SK-N-SH (cell line): ENCODE measurements at regions not wholly inside any gene's neighbourhood (a gene's known extent, or its start where the extent isn't known, plus 50 kb on each side); places are given as distances from the start of the nearest gene placed in this dataset.

ENCODE experiments used
- CTCF ChIA-PET: fragments of 300-600, 350-600 bp; formaldehyde crosslinking; extraction: SDS; loops from one replicate; lab custom pipeline; 2021; lab: Yijun Ruan, JAX
- POLR2A ChIA-PET: fragments of 350-600 bp; sonication (Branson Sonifier 250); formaldehyde crosslinking; extraction: SDS; loops from one replicate; lab custom pipeline; 2020; ENCODE audit warnings: antibody characterized with exemption, inconsistent platforms; lab: Yijun Ruan, JAX
- DNase-seq: peaks from one replicate; pipeline ENCODE4 v3.0.0; 2012
- H2AFZ ChIP-seq: fragments of 200-600 bp; sonication (generic); 2 replicates; pipeline ENCODE4 v1.8.1; 2016; ENCODE audit warnings: antibody characterized with exemption, mild to moderate bottlenecking, low read depth
- H3F3A ChIP-seq: fragments of 200-600 bp; sonication (generic); replicated peaks from 2 replicates; pipeline ENCODE3; 2016; ENCODE audit warnings: antibody characterized with exemption, mild to moderate bottlenecking; ENCODE audit not compliant: insufficient read depth
- H3K27ac ChIP-seq, 2 experiments: fragments of 200-500 bp in 1 of 2; fragments of 200-600 bp in 1 of 2; sonication (Bioruptor generic) in 1 of 2; sonication (generic), shearing (Covaris generic) in 1 of 2; 2 replicates each; pipeline versions ENCODE4 v1.5.1 to v1.6.1; 2014 to 2016; ENCODE audit warnings: low read depth in 2 of 2, inconsistent platforms in 1 of 2, low read length in 1 of 2, mild to moderate bottlenecking in 1 of 2, mixed read lengths in 1 of 2
- H3K27me3 ChIP-seq: fragments of 200-600 bp; sonication (generic), shearing (Covaris generic); 2 replicates; pipeline ENCODE4 v1.6.1; 2016; ENCODE audit warnings: mixed run types; ENCODE audit not compliant: insufficient read depth
- H3K36me3 ChIP-seq, 2 experiments: fragments of 200-500 bp in 1 of 2; fragments of 200-600 bp in 1 of 2; sonication (Bioruptor generic) in 1 of 2; sonication (generic) in 1 of 2; replicated peaks in 1 of 2; 2 replicates each; pipeline versions ENCODE3 to v1.5.1; 2014 to 2016; ENCODE audit warnings: low read length in 1 of 2, mild to moderate bottlenecking in 1 of 2; ENCODE audit not compliant: insufficient read depth in 2 of 2, control insufficient read depth in 1 of 2
- H3K4me1 ChIP-seq, 2 experiments: fragments of 200-500 bp in 1 of 2; fragments of 200-600 bp in 1 of 2; sonication (Bioruptor generic) in 1 of 2; sonication (generic), shearing (Covaris generic) in 1 of 2; 2 replicates each; pipeline versions ENCODE4 v1.5.1 to v1.6.1; 2014 to 2016; ENCODE audit warnings: low read depth in 1 of 2, low read length in 1 of 2, mixed run types in 1 of 2; ENCODE audit not compliant: insufficient read depth in 2 of 2, control insufficient read depth in 1 of 2
- H3K4me2 ChIP-seq: fragments of 200-600 bp; sonication (generic), shearing (Covaris generic); 2 replicates; pipeline ENCODE4 v1.6.1; 2017; ENCODE audit warnings: mixed run types
- H3K4me3 ChIP-seq, 2 experiments: fragments of 200-500 bp in 1 of 2; fragments of 200-600 bp in 1 of 2; sonication (Bioruptor generic) in 1 of 2; sonication (generic), shearing (Covaris generic) in 1 of 2; 2 replicates each; pipeline versions ENCODE4 v1.5.1 to v1.8.1; 2014 to 2016; ENCODE audit warnings: low read depth in 2 of 2, inconsistent platforms in 1 of 2, low read length in 1 of 2, mild to moderate bottlenecking in 1 of 2, mixed read lengths in 1 of 2, moderate library complexity in 1 of 2
- H3K79me2 ChIP-seq: fragments of 200-600 bp; sonication (generic); 2 replicates; pipeline ENCODE4 v1.8.1; 2017; ENCODE audit warnings: mild to moderate bottlenecking; ENCODE audit not compliant: insufficient read depth
- H3K9ac ChIP-seq: fragments of 200-600 bp; sonication (generic); 2 replicates; pipeline ENCODE4 v1.6.1; 2017; ENCODE audit warnings: mixed run types
- H3K9me2 ChIP-seq: fragments of 200-600 bp; sonication (generic); 2 replicates; pipeline ENCODE4 v1.6.1; 2017; ENCODE audit warnings: mixed run types
- H3K9me3 ChIP-seq: fragments of 200-600 bp; sonication (generic); 2 replicates; pipeline ENCODE4 v1.6.1; 2017; ENCODE audit warnings: mixed run types, mild to moderate bottlenecking, moderate library complexity
- H4K20me1 ChIP-seq: fragments of 200-600 bp; sonication (generic); 2 replicates; pipeline ENCODE4 v1.6.1; 2017; ENCODE audit warnings: mild to moderate bottlenecking, mixed run types; ENCODE audit not compliant: insufficient read depth
- CHD2 ChIP-seq: fragments of 150-350 bp; IDR thresholded peaks from 2 replicates; pipeline ENCODE4 v1.6.1; 2018; ENCODE audit warnings: low read length; ENCODE audit not compliant: partially characterized antibody
- ELF1 ChIP-seq: IDR thresholded peaks from 2 replicates; pipeline ENCODE4 v1.4.0; 2012
- GATA2 ChIP-seq: sonication (generic); formaldehyde crosslinking; IDR thresholded peaks from 2 replicates; pipeline ENCODE4 v1.5.0; 2020; ENCODE audit warnings: mild to moderate bottlenecking, missing genetic modification reagents
- IRF3 ChIP-seq: fragments of 150-350 bp; IDR thresholded peaks from 2 replicates; pipeline ENCODE4 v1.6.1; 2016; ENCODE audit warnings: mild to moderate bottlenecking, low read depth, low read length
- MAX ChIP-seq: IDR thresholded peaks from 2 replicates; pipeline ENCODE4 v1.4.0; 2012; ENCODE audit warnings: low read depth
- MEF2A ChIP-seq: IDR thresholded peaks from 2 replicates; pipeline ENCODE4 v1.4.0; 2012; ENCODE audit warnings: low read depth, borderline replicate concordance
- NFIC ChIP-seq: IDR thresholded peaks from 2 replicates; pipeline ENCODE4 v1.4.0; 2012; ENCODE audit warnings: borderline replicate concordance
- RCOR1 ChIP-seq: fragments of 150-350 bp; IDR thresholded peaks from 2 replicates; pipeline ENCODE4 v1.6.1; 2017; ENCODE audit warnings: antibody characterized with exemption, low read length
- REST ChIP-seq: IDR thresholded peaks from 2 replicates; pipeline ENCODE4 v1.6.1; 2012; ENCODE audit warnings: mild to moderate bottlenecking, low read depth, low read length, moderate library complexity
- RXRA ChIP-seq: IDR thresholded peaks from 2 replicates; pipeline ENCODE4 v1.4.0; 2012; ENCODE audit warnings: low read depth, mild to moderate bottlenecking, borderline replicate concordance
- TCF12 ChIP-seq: IDR thresholded peaks from 2 replicates; pipeline ENCODE4 v1.4.0; 2012
- USF1 ChIP-seq: IDR thresholded peaks from 2 replicates; pipeline ENCODE4 v1.4.0; 2012; ENCODE audit warnings: low read depth, borderline replicate concordance
- USF2 ChIP-seq: fragments of 150-350 bp; IDR thresholded peaks from 2 replicates; pipeline ENCODE4 v1.6.1; 2017; ENCODE audit warnings: antibody characterized with exemption, low read length, low read depth, borderline replicate concordance
- WGBS: methylation state at CpG from one replicate; pipeline ENCODE4 v1.1.6; 2017; ENCODE audit warnings: low lambda C conversion rate; 5-methylcytosine and 5-hydroxymethylcytosine counted together

- no peak for DNase-seq
- Histone ChIP-seq H3K79me2 (no peaks in the 10 kb centered on the region), H2AFZ (no peak overlapping the region), H3K9ac (no peak overlapping the region), H3K4me1 (no peaks in the 10 kb centered on the region), H3K36me3 (no peaks in the 10 kb centered on the region), H3K4me3 (no peak overlapping the region), H3F3A (no peaks in the 10 kb centered on the region), H3K27me3 (no peaks in the 10 kb centered on the region), H4K20me1 (no peaks in the 10 kb centered on the region), H3K4me2 (no peak overlapping the region), H3K27ac (no peak overlapping the region), H3K9me2 (no peaks in the 10 kb centered on the region), H3K9me3 (no peaks in the 10 kb centered on the region)
- 63% methylated on average over 22 of the region's 22 CpGs for WGBS
- ChIA-PET POLR2A (no interaction called here), CTCF (no interaction called here)
- TF ChIP-seq USF2 (no peak), MAX (no peak), GATA2 (CRISPR knock-in tag) (no peak), CHD2 (no peak), MEF2A (no peak), RCOR1 (no peak)
Observed at GRCh38 chr6:85285934-85286333, 163.9 kb upstream of the NT5E start.

GRCh38 chr6:85285114-85285513, 164.8 kb upstream of the NT5E start:
- ChIA-PET CTCF (no interaction called here), POLR2A (no interaction called here)
- no peak for TF ChIP-seq USF1
- no peak for TF ChIP-seq IRF3
- no peak for TF ChIP-seq ELF1
- no peak for TF ChIP-seq RXRA
- TF ChIP-seq NFIC = no peak
- TF ChIP-seq GATA2 (CRISPR knock-in tag) = no peak
- TF ChIP-seq REST = no peak
- TF ChIP-seq TCF12 = no peak
- H4K20me1 ChIP-seq = no peaks in the 10 kb centered on the region
- no peaks in the 10 kb centered on the region for H3F3A ChIP-seq
- H3K4me1 ChIP-seq = no peaks in the 10 kb centered on the region
- no peak overlapping the region for H2AFZ ChIP-seq
- H3K27me3 ChIP-seq = no peaks in the 10 kb centered on the region
- no peak overlapping the region for H3K4me2 ChIP-seq
- H3K9me3 ChIP-seq = no peaks in the 10 kb centered on the region
- H3K9ac ChIP-seq = no peak overlapping the region
- H3K36me3 ChIP-seq = no peaks in the 10 kb centered on the region
- H3K79me2 ChIP-seq = no peaks in the 10 kb centered on the region
- H3K27ac ChIP-seq = no peak overlapping the region
- H3K9me2 ChIP-seq = no peaks in the 10 kb centered on the region
- no peak for DNase-seq
- 23% methylated on average over 6 of the region's 6 CpGs for WGBS
- no peak overlapping the region for H3K4me3 ChIP-seq
